Vagina (tissue), 2 donors: ENCODE measurements at regions not wholly inside any gene's neighbourhood (a gene's known extent, or its start where the extent isn't known, plus 50 kb on each side); places are given as distances from the start of the nearest gene placed in this dataset.

Experiments
- POLR2AphosphoS5 ChIP-seq, 2 donors: sonication (generic); formaldehyde crosslinking; IDR thresholded peaks; one replicate each; pipeline ENCODE4 v1.9.0; 2017; ENCODE audit warnings: antibody characterized with exemption in 2 of 2, mild to moderate bottlenecking in 2 of 2, low read depth in 1 of 2; ENCODE audit not compliant: insufficient read depth in 1 of 2
- TF ChIP-seq, protein P1 (sequence below), 3 experiments: fragments of 450-650 bp in 2 of 3; fragments of 200-600 bp in 1 of 3; sonication (generic) in 1 of 3; IDR thresholded peaks; one replicate each; pipeline ENCODE4 v1.5.1; 2017 to 2019; ENCODE audit warnings: antibody characterized with exemption in 3 of 3, mild to moderate bottlenecking in 2 of 3, moderate library complexity in 2 of 3

DNA sequence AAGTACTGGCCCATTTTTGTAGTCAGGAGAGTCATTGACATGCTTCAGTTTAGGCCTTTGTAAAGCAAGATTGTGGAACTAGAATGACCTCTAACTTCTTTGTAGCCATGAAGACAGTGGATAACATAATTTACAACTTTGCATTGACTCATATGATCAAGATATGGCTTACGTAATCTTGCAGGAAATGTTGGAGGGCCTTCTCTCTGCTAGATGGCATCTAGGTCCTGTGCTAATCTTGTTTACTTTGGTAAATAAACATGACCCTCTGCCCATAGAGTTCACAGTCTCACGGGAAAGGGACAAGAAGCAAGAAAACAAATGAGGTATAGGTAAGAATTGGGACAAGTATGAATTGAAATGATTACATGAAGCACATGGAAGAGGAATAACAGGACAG lies 355.2 kb upstream of the ARID1B start:
- TF ChIP-seq, protein P1, sequence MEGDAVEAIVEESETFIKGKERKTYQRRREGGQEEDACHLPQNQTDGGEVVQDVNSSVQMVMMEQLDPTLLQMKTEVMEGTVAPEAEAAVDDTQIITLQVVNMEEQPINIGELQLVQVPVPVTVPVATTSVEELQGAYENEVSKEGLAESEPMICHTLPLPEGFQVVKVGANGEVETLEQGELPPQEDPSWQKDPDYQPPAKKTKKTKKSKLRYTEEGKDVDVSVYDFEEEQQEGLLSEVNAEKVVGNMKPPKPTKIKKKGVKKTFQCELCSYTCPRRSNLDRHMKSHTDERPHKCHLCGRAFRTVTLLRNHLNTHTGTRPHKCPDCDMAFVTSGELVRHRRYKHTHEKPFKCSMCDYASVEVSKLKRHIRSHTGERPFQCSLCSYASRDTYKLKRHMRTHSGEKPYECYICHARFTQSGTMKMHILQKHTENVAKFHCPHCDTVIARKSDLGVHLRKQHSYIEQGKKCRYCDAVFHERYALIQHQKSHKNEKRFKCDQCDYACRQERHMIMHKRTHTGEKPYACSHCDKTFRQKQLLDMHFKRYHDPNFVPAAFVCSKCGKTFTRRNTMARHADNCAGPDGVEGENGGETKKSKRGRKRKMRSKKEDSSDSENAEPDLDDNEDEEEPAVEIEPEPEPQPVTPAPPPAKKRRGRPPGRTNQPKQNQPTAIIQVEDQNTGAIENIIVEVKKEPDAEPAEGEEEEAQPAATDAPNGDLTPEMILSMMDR (IDR thresholded peaks at IDR 0.05) = no peak
- TF ChIP-seq POLR2AphosphoS5 (IDR thresholded peaks at IDR 0.05; ENCODE audit: insufficient read depth in 1 of 2, low read depth in 1 of 2) = no peak
